Inferior parietal cortex (tissue), 1 donor: ENCODE measurements at regions not wholly inside any gene's neighbourhood (a gene's known extent, or its start where the extent isn't known, plus 50 kb on each side); places are given as distances from the start of the nearest gene placed in this dataset.
"Not testable (repeated sequence)": the region's sequence is repeated elsewhere in the genome, so short reads cannot be mapped to it uniquely, and the experiment has no call there.

Experiments
- DNase-seq: peaks from one replicate; pipeline ENCODE4 v3.0.0-alpha.2; 2016; ENCODE audit errors: extremely low spot score

GRCh38 chrY:12453318-12453717 is 247.7 kb upstream of the USP9Y start:
- not testable (repeated sequence) for DNase-seq

- no peak for DNase-seq
These were observed 241.1 kb upstream of the USP9Y start for GRCh38 chrY:12459965-12460364.

- no peak for DNase-seq
These were observed 236.9 kb upstream of the USP9Y start for GRCh38 chrY:12464155-12464554.

GRCh38 chrY:12465706-12466105 is 235.3 kb upstream of the USP9Y start:
- DNase-seq, result no peak

GRCh38 chrY:12469081-12469480 is 231.9 kb upstream of the USP9Y start:
- no peak for DNase-seq

- no peak for DNase-seq
These were observed 226.6 kb upstream of the USP9Y start for GRCh38 chrY:12474472-12474871.

GRCh38 chrY:12479382-12479781 is 221.6 kb upstream of the USP9Y start:
- no peak for DNase-seq

- no peak for DNase-seq
These were observed 217.6 kb upstream of the USP9Y start for GRCh38 chrY:12483394-12483793.

- no peak for DNase-seq
These were observed 210.3 kb upstream of the USP9Y start for GRCh38 chrY:12490558-12491209.

GRCh38 chrY:12492218-12492617 is 208.8 kb upstream of the USP9Y start:
- no peak for DNase-seq

- no peak for DNase-seq
These were observed 205.0 kb upstream of the USP9Y start for GRCh38 chrY:12496007-12496406.

- DNase-seq, result no peak
These were observed 200.9 kb upstream of the USP9Y start for GRCh38 chrY:12500096-12500495.

- not testable (repeated sequence) for DNase-seq
These were observed 197.0 kb upstream of the USP9Y start for GRCh38 chrY:12504028-12504427.

- DNase-seq, result no peak
These were observed 183.7 kb upstream of the USP9Y start for GRCh38 chrY:12517338-12517737.

GRCh38 chrY:12525206-12525605 is 175.8 kb upstream of the USP9Y start:
- DNase-seq, result no peak

- no peak for DNase-seq
These were observed 174.5 kb upstream of the USP9Y start for GRCh38 chrY:12526362-12527063.

GRCh38 chrY:12537226-12537854 is 163.7 kb upstream of the USP9Y start:
- no peak for DNase-seq

- no peak for DNase-seq
These were observed 154.1 kb upstream of the USP9Y start for GRCh38 chrY:12546746-12547420.

GRCh38 chrY:12552471-12553283 is 148.4 kb upstream of the USP9Y start:
- DNase-seq, result no peak

GRCh38 chrY:12553909-12554308 is 147.1 kb upstream of the USP9Y start:
- DNase-seq, result no peak

GRCh38 chrY:12555005-12555404 is 146.0 kb upstream of the USP9Y start:
- no peak for DNase-seq

GRCh38 chrY:12559007-12559406 is 142.0 kb upstream of the USP9Y start:
- DNase-seq, result no peak
